K562 (cell line): ENCODE measurements at regions not wholly inside any gene's neighbourhood (a gene's known extent, or its start where the extent isn't known, plus 50 kb on each side); places are given as distances from the start of the nearest gene placed in this dataset.

Experiments used
- ATAC-seq: fragments of 200-7000 bp; cut with Tn5 transposase; 3 replicates; pipeline ENCODE4 v1.9.1; 2020; ENCODE audit warnings: moderate library complexity
- BruUV-seq: library from RNA; stranded (reverse); fragments of 400-500 nt; replicated peaks from 2 replicates; lab custom pipeline; 2021; lab: Mats Ljungman, UMichigan
- CTCF ChIA-PET: fragments of 300-600 bp; formaldehyde crosslinking; extraction: SDS; loops from one replicate; lab custom pipeline; 2021; ENCODE audit warnings: low intra/inter-chr PET ratio; lab: Yijun Ruan, JAX
- POLR2A ChIA-PET: fragments of 300-600, 350-650 bp; sonication (Branson Sonifier 250); formaldehyde crosslinking; extraction: SDS; loops from one replicate; lab custom pipeline; 2021; ENCODE audit warnings: antibody characterized with exemption, inconsistent platforms; lab: Yijun Ruan, JAX
- DNase-seq, 4 experiments: peaks; one replicate each; pipeline versions ENCODE4 v3.0.0 to v3.0.0-alpha.2; 2011 to 2018; ENCODE audit warnings: low spot score in 3 of 4, mixed read lengths in 3 of 4; ENCODE audit errors: extremely low read depth in 1 of 4
- FAIRE-seq: peaks from 2 replicates; lab custom pipeline; 2011; peaks lifted over from hg19 to GRCh38; lab: Jason Lieb, UNC
- H2AFZ ChIP-seq: 2 replicates; pipeline ENCODE4 v1.6.0; 2011; ENCODE audit warnings: low read depth, low read length, control low read depth, inconsistent platforms
- H3K27ac ChIP-seq: fragments of 200-600 bp; 3 replicates; pipeline ENCODE4 v1.8.0; 2011; ENCODE audit warnings: low read depth, mild to moderate bottlenecking, control low read depth, inconsistent platforms, low read length, moderate library complexity, mixed read lengths; ENCODE audit errors: extremely low read depth
- H3K27me3 ChIP-seq, 2 experiments: fragments of 300-600 bp in 1 of 2; 2 replicates in 1 of 2; 3 replicates in 1 of 2; pipeline versions ENCODE4 v1.6.0 to v1.8.0; 2011; ENCODE audit warnings: inconsistent platforms in 2 of 2, low read length in 2 of 2, mild to moderate bottlenecking in 1 of 2, mixed read lengths in 1 of 2, moderate library complexity in 1 of 2; ENCODE audit not compliant: control insufficient read depth in 2 of 2, insufficient read depth in 2 of 2
- H3K36me3 ChIP-seq: fragments of 300-600 bp; 3 replicates; pipeline ENCODE4 v1.8.0; 2011; ENCODE audit warnings: mild to moderate bottlenecking, low read length, inconsistent platforms; ENCODE audit not compliant: control insufficient read depth, insufficient read depth
- H3K4me1 ChIP-seq, 2 experiments: fragments of 200-600 bp in 1 of 2; replicated peaks in 1 of 2; 2 replicates in 1 of 2; 3 replicates in 1 of 2; pipeline versions ENCODE4 v1.5.1 to v1.8.0; 2011; ENCODE audit warnings: inconsistent platforms in 2 of 2, low read length in 2 of 2, mild to moderate bottlenecking in 1 of 2, mixed read lengths in 1 of 2, moderate library complexity in 1 of 2; ENCODE audit not compliant: control insufficient read depth in 2 of 2, insufficient read depth in 2 of 2
- H3K4me2 ChIP-seq: 2 replicates; pipeline ENCODE4 v1.6.1; 2011; ENCODE audit warnings: low read length, control low read depth, inconsistent platforms, mixed read lengths; ENCODE audit not compliant: insufficient read depth
- H3K4me3 ChIP-seq: fragments of 200-600 bp; sonication (generic), shearing (Covaris generic); 2 replicates; pipeline ENCODE4 v1.5.1; 2016; ENCODE audit warnings: control low read depth, inconsistent platforms
- H3K79me2 ChIP-seq: fragments of 200-600 bp; 3 replicates; pipeline ENCODE4 v1.8.0; 2011; ENCODE audit warnings: low read length, inconsistent platforms; ENCODE audit not compliant: control insufficient read depth, insufficient read depth
- H3K9ac ChIP-seq, 2 experiments: 2 replicates each; pipeline versions ENCODE4 v1.6.0 to v1.6.1; 2011; ENCODE audit warnings: low read depth in 2 of 2, low read length in 2 of 2, control low read depth in 1 of 2, inconsistent platforms in 1 of 2, mild to moderate bottlenecking in 1 of 2, mixed read lengths in 1 of 2; ENCODE audit not compliant: insufficient read depth in 1 of 2
- H3K9me1 ChIP-seq: one replicate; pipeline ENCODE4 v1.6.0; 2011; ENCODE audit warnings: inconsistent platforms, mild to moderate bottlenecking, low read length, moderate library complexity; ENCODE audit not compliant: control insufficient read depth, insufficient read depth
- H3K9me3 ChIP-seq: replicated peaks from 2 replicates; pipeline ENCODE4 v1.5.1; 2011; ENCODE audit warnings: low read depth, low read length, inconsistent platforms; ENCODE audit not compliant: control insufficient read depth, insufficient read depth
- H4K20me1 ChIP-seq: replicated peaks from 2 replicates; pipeline ENCODE4 v1.6.1; 2011; ENCODE audit warnings: low read length, inconsistent platforms, mixed read lengths; ENCODE audit not compliant: control insufficient read depth, insufficient read depth
- CSDE1 ChIP-seq, 2 experiments: fragments of 450-650 bp; IDR thresholded peaks; 2 replicates each; pipeline ENCODE4 v1.6.1; 2016; ENCODE audit warnings: mild to moderate bottlenecking in 1 of 2
- HSF4 ChIP-seq: fragments of 250-450 bp; sonication (Bioruptor Pico); IDR thresholded peaks from 2 replicates; pipeline ENCODE4 v2.1.2; 2022; ENCODE audit warnings: mild to moderate bottlenecking, moderate library complexity, borderline replicate concordance
- KLF1 ChIP-seq: fragments of 450-650 bp; IDR thresholded peaks from 2 replicates; pipeline ENCODE4 v1.6.1; 2016; ENCODE audit warnings: missing genetic modification characterization, missing compliant biosample characterization
- KLF13 ChIP-seq: fragments of 450-650 bp; IDR thresholded peaks from 2 replicates; pipeline ENCODE4 v1.6.1; 2016; ENCODE audit warnings: missing genetic modification characterization, low read depth, mild to moderate bottlenecking, missing compliant biosample characterization, moderate library complexity, borderline replicate concordance
- MYC ChIP-seq, 2 experiments: fragments of 250-450 bp in 1 of 2; sonication (Bioruptor Pico) in 1 of 2; IDR thresholded peaks; 2 replicates each; pipeline versions ENCODE4 v1.5.1 to v1.6.1; 2012 to 2021; ENCODE audit warnings: low read depth in 2 of 2, borderline replicate concordance in 1 of 2, improper control_type of control experiment in 1 of 2, low read length in 1 of 2, mild to moderate bottlenecking in 1 of 2, moderate library complexity in 1 of 2
- RREB1 ChIP-seq: fragments of 250-450 bp; sonication (Bioruptor Pico); IDR thresholded peaks from 2 replicates; pipeline ENCODE4 v1.4.0; 2020
- SMAD3 ChIP-seq: fragments of 450-650 bp; formaldehyde crosslinking; conservative IDR thresholded peaks from 2 replicates; pipeline ENCODE4 v1.4.0; 2020; ENCODE audit warnings: mild to moderate bottlenecking
- SRSF3 ChIP-seq: fragments of 200-400 bp; formaldehyde crosslinking; IDR thresholded peaks from 2 replicates; pipeline ENCODE4 v1.6.1; 2016; ENCODE audit warnings: mild to moderate bottlenecking, low read length, moderate library complexity; ENCODE audit not compliant: insufficient read depth
- TAF7 ChIP-seq: fragments of 450-650 bp; IDR thresholded peaks from 2 replicates; pipeline ENCODE4 v1.6.1; 2016; ENCODE audit warnings: missing genetic modification characterization, missing compliant biosample characterization
- TGIF2 ChIP-seq: sonication (generic); formaldehyde crosslinking; IDR thresholded peaks from 2 replicates; pipeline ENCODE4 v1.8.1; 2022; ENCODE audit warnings: mild to moderate bottlenecking, missing genetic modification reagents, moderate library complexity
- ZNF121 ChIP-seq: sonication (generic); formaldehyde crosslinking; conservative IDR thresholded peaks from 2 replicates; pipeline ENCODE4 v1.8.0; 2022; ENCODE audit warnings: missing genetic modification reagents
- ZNF253 ChIP-seq: fragments of 250-450 bp; sonication (Bioruptor Pico); conservative IDR thresholded peaks from 2 replicates; pipeline ENCODE4 v1.6.1; 2021; ENCODE audit warnings: mild to moderate bottlenecking
- ZNF512 ChIP-seq: IDR thresholded peaks from 2 replicates; pipeline ENCODE4 v1.6.1; 2016; ENCODE audit warnings: missing genetic modification characterization, missing compliant biosample characterization
- WGBS: fragments of 100-300 bp; shearing (Covaris generic); methylation state at CpG from one replicate; pipeline ENCODE4 v1.1.6; 2016; ENCODE audit warnings: low coverage, mixed read lengths; ENCODE audit not compliant: insufficient coverage; ENCODE audit errors: missing lambda C conversion rate; 5-methylcytosine and 5-hydroxymethylcytosine counted together
- in situ Hi-C: fragments of 300-500 bp; cut with MboI; formaldehyde crosslinking; loops from 4 replicates; pipeline ENCODE4 v1.15.0; 2018; ENCODE audit warnings: inconsistent platforms, mixed read lengths
- intact Hi-C: fragments of 100-400 bp; cut with micrococcal nuclease; formaldehyde crosslinking; loops from 2 replicates; pipeline ENCODE4 v1.14.2; 2022

DNA sequence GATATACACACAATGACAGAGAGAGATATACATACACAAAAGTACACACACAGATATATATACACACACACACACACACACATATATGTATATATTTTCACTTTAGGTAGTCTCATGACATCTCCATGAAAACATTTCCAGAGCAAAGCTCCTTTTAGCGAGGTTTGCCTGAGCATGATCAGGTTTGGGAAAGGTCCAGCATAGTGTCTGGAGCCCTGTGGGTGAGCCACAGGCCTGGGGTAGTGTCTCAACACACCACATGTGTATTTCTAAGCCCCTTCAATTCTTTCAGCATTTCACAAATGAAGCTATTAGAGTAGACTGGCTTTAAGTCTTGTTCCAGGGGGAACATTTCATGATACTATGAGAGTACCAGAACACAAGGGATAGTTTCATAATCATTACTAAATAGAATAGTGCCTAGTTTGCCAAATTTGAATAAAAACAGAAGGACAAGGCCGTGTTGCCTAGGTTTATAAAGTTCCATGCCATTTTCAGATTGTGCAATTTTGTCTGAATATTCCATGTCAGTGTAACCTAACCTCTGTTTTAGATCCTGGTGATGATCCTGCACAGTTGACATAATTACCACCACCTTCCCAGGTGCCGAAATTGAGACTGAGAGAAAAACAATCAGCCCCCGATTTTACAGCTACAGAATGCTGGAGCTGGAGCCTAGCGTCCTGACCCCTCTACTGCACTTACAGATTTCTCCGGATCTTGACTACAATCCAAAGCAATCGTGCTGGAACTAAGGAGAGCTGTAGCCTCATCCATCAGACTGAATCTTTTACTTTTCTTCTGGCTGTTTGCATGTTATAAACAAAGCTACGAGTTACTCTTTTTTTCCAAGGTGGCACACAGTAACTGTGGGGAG, 332.7 kb downstream of the CYRIA start:
- intact Hi-C loops, result no loop called here
- in situ Hi-C loops, result no loop called here
- no peak for ATAC-seq
- Histone ChIP-seq H3K4me1 (no peaks in the 10 kb centered on the region), H2AFZ (no peak overlapping the region), H3K9me1 (no peaks in the 10 kb centered on the region), H3K4me3 (no peak overlapping the region), H3K36me3 (no peaks in the 10 kb centered on the region), H3K27me3 (peaks cover 0 to 6% of the 10 kb centered on the region in 2 experiments; a peak in 3 of 5 replicates), H4K20me1 (0 out of 2 replicates have a peak, but pooled peaks cover 3% of the 10 kb centered on the region), H3K9me3 (no peaks in the 10 kb centered on the region), H3K79me2 (no peaks in the 10 kb centered on the region), H3K27ac (no peak overlapping the region), H3K9ac (no peak overlapping the region), H3K4me2 (no peak overlapping the region)
- WGBS, result under 1% methylated on average over 8 of the region's 8 CpGs
- POLR2A ChIA-PET, result interaction anchor here (1.2 kb wide), 1 partner anchor 9 kb away, joined by 3 read pairs; no protein-coding TSS in a partner anchor
- CTCF ChIA-PET, result no interaction called here
- no peak for FAIRE-seq
- no peak for DNase-seq
- BruUV-seq, result no TSS peak
- TF ChIP-seq HSF4 (CRISPR knock-in tag), result no peak
- no peak for TF ChIP-seq CSDE1 (IDR thresholded peaks at IDR 0.05)
- TF ChIP-seq RREB1 (CRISPR knock-in tag), result no peak
- no peak for TF ChIP-seq KLF13 (tag)
- TF ChIP-seq ZNF121 (CRISPR knock-in tag), result no peak
- no peak for TF ChIP-seq ZNF253 (CRISPR knock-in tag)
- TF ChIP-seq SMAD3 (CRISPR knock-in tag), result no peak
- TF ChIP-seq TGIF2 (CRISPR knock-in tag), result no peak
- TF ChIP-seq MYC (IDR thresholded peaks at IDR 0.05; ENCODE audit: low read depth, low read length), result no peak
- no peak for TF ChIP-seq MYC (CRISPR knock-in tag; IDR thresholded peaks at IDR 0.05; ENCODE audit: borderline replicate concordance, low read depth)
- TF ChIP-seq ZNF512 (tag), result no peak
- no peak for TF ChIP-seq TAF7
- no peak for TF ChIP-seq SRSF3
- TF ChIP-seq KLF1 (tag), result no peak
